Mucosa of gallbladder (tissue), 1 donor: ENCODE measurements at regions not wholly inside any gene's neighbourhood (a gene's known extent, or its start where the extent isn't known, plus 50 kb on each side); places are given as distances from the start of the nearest gene placed in this dataset.

Experiments used
- DNase-seq: peaks from one replicate; pipeline ENCODE4 v3.0.0-alpha.2; 2020; ENCODE audit warnings: low spot score
- donor health status: DM: no; HTN: no; CAD: no.

DNA sequence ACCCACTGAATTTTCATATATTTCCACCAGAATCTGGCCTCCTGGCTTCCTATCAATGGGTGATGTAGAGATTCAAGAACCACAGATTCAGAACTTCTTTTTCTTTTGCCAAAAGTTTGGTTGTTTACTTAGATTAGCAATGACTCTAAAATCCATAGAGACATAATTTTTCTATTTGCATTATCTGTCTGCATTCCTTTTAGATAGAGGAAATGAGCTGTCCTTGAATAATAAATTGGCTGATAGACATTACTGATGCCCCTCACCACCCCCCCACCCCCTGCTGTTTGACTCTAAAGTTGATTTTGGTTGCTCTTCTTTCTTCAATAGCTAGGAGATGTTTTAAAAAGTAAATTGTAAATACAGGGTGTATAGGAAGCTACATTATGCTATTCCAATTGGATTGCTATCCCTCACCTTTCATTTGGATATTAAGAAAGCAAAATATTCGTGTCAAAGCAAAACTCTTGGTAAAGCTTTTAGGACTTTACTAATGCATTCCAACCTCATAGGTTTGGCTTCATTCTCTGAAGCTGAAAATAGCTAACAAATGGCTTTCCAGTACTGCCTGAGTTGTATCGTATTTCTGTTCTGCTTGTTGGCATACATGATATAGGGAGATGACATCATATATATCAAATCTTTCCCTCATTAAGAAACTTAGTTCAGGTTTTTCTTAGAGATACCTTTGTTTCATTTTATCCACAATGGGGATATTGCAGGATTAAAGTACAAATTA lies 606.0 kb downstream of the ARL4A start:
- no peak for DNase-seq

DNA sequence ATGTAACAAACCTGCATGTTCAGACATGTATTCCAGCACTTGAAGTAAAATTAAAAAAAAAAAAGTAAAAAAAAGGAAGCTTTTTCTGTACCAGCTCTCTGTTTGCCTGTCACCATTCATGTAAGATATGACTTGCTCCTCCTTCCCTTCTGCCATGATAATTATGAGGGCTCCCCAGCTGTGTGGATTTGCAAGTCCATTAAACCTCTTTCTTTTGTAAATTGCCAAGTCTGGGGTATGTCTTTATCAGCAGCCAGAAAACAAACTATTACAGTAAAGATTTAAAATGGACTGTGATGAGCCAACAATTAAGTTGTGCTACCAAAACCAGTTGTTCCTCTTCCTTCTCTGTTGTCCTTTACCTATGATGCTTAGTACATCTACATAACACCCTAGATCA lies 619.6 kb downstream of the ARL4A start:
- DNase-seq: no peak

DNA sequence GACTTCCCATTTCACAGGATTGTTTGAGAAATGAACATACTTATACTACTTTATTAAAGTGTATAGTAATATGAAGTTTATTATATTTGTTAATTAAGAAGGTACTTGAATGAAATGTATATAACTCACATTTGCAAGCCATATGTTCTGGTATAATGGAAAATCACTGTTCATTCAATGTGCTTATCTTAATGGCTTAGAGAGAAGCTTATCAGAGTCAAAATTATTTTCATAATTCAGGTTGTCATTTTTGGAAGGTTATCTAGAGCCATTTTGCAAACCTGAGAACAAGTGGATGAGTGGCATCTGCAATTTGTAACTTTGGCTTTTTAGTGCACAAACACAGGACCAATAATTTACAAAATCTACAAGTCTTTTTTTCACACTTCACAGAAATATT lies 621.0 kb downstream of the ARL4A start:
- DNase-seq: no peak

DNA sequence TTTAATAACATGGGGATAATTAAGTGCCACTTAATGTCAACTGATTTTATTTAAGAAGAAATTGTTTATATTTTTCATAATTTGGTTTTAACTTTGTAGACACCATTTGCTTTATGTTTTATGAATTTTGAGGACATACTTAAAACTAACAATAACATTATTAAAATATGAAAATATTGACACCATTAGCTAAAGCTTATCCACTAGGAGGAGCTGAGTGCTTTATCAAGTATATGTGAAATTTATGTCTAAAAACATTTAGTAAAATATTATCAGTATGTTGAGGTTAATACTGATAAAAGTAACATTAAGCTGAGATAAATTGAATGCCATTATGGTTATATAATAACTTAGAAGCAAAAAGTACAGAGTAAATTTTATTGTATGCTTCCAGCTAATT lies 622.1 kb downstream of the ARL4A start:
- DNase-seq: no peak

DNA sequence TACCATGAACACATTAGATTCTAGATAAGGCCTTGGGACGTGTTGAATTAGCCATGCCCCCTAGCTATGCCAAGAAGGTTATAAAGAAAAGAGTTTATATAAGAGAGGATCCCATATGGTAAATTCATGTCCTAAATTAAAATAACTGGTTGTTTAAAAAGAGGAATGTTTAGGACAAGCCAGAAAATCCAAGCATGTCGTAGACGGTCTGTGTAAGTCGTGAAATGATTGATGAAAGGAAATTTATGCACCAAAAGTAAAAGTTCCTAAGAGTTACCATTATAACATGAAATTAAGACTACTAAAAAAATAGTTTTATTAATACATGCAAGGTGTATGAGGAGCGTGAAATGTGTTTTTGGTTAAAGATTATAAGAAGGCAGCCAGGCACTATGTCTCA lies 624.9 kb downstream of the ARL4A start:
- DNase-seq: no peak

DNA sequence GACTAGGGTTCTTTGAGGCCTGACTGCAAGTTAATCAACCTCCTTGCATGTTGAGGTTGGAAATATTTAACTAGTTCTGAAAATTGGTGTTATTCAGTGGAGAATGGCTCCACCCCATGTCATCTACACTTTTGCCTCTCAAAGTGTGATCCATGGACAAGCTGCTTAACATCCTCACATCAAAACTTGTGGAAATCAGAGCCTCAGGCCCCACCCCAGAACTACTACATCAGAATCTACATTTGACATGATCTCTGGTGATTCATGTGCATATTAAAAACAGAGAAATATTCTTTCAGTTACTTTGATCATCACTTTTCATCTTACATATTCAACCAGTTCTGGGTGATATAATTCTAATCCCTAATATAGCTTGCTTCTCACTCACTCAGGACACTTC lies 632.9 kb downstream of the ARL4A start:
- DNase-seq: no peak

DNA sequence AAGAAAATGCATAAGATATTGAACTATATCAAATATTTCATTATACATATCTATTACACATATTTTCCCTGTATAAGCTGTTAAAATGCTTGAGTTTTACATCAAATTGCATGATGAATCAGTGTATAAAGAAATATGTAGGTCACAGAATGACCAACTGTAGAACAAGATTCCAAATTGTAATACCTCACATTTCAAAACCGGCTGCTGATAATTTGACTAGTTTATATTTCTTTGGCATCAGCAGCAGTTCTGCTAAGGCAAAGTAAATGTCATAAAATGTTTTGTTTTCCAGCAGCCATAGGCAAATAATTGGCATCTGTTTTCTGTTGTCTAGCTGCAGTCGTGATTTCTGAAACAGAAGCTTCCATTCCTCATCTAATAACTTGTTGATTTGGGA lies 633.9 kb downstream of the ARL4A start:
- no peak for DNase-seq

DNA sequence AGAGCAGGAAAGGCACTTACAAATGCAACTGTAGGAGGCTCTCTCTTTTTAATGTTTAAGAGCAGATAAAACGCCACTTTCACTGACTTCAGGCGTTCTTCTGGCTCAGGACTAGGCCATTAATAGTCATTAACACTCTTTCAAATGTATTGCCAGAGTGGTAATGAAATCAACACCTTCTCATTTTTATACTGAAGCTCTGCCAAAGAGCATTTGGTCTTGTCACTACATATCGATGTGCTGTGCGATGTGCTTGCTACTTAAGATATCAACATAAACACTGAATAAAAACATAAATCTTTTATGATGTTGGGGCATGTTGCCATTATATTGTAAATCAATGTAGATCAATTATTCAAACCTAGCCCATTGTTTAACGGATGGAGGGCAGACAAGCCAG lies 634.7 kb downstream of the ARL4A start:
- no peak for DNase-seq

DNA sequence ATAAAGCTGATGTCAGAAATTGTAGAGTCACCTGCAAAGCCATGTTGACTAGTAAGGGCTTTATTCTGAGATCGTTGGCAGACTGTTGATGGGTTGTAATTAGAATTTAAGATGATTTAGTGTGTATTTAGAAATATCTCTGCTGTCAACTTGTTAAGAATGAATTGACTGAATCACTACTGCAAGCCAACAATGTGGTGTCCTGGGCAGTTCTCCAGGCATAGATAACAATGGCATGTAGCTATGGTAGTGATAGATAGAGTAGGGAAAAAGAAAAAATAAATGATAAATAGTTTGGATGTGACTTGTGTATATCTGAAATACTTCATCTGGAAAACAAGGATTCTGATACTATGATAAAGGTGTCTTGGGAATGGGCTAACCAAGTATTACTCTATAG lies 640.2 kb downstream of the ARL4A start:
- no peak for DNase-seq

DNA sequence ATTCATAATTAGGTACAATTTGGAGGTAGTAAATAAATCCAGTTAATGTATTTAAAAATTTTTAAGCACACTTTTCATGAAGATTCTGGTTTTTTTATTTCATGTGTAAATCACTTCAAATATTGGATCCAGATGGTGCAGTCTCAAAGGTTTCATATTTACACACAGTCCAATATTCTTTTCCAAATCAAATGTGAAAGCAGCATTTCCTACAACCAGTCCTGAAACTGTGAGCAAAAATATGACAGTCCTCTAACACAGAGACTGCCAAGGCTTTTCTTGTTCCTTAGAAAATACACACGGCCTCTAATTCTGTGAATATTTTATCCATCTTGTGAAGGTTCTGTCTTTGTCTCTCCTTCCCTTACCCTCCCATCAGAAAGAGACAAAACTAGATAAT lies 645.9 kb downstream of the ARL4A start:
- no peak for DNase-seq

DNA sequence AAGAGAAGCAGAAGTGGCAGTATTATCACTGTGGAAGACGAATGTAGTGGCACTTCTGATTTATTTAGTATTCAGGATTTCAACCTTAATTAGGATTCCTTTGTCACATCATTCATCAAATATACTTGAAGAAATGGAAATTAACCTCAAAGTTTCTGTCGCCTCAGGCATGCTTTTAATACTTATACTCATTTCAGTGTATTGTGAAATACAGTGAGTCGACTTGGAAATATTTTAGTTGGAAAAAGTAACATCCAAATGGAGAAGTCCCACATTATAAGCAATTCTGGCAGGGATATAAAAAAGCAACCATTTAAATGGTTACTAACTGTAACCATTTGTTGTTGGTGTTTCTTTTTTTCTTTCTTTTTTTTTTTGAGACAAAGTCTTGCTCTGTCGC lies 648.8 kb downstream of the ARL4A start:
- DNase-seq: no peak

DNA sequence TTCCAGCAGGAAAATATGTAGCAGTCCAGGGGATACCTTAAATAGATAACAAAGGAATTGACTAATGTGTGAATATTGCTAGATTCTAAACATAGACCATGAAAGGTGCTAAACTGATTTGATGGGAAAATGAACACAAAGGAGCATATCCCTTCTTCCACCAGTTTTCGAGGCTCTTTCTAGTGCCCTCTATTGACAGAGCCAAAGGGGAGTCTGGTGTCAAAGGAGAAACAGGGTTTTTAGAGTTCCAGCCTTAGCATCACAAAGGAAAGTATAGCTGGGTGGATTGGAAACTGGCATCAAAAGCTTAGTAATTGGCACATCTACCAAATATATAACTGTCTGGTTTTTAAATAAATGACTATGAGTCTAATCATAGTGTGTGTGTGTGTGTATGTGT lies 636.8 kb downstream of the ETV1 start:
- no peak for DNase-seq

DNA sequence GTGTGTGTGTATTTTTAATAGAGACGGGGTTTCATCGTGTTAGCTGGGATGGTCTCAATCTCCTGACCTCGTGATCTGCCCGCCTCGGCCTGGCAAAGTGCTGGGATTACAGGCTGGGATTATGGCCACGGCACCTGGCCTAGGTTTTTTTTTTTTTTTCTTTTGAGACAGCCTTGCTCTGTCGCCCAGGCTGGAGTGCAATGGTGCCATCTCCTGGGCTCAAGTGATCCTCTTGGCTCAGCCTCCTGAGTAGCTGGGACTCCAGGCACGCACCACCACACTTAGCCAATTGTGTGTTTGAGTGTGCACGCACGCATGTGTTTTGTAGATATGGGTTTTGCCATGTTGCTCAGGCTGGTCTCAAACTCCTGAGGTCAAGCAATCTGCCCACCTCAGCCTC lies 629.8 kb downstream of the ETV1 start:
- no peak for DNase-seq

DNA sequence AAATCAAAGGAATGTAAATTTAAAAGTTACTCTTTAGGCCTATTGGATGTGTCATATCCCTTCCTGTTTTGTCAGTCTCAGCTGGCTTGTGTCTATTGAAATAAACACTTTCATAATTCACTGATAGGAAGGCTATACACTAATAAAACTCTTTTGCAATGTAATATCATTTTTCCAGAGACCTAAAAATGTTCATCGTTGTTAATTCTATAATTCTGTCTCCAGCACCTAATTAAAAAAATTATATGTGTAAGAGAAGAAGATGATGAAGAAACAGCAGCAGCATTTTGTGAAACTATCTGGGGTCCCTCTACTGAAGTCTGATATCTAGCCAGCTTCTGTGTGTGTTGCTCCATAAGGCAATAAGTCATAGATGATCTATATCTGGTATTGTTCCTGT lies 602.7 kb downstream of the ETV1 start:
- DNase-seq: no peak

DNA sequence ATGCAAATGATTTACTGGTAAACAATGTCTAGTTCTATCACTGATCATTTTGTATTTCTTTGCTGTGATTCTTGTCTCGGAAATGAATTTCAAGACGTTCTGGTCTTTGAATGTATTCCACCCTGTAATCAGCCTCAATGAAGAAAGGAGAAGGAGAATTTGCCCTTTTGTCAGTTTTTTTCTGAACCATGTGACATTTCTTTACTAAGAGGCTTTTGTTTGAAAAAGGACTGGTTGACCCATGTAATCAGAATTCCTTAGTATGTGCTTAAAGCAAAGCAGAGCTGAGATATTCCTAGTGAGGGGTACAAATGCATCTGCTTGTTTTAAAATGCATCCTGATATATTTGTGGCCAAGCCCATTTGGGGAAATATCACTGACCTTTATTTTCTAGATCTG lies 581.6 kb downstream of the ETV1 start:
- no peak for DNase-seq

DNA sequence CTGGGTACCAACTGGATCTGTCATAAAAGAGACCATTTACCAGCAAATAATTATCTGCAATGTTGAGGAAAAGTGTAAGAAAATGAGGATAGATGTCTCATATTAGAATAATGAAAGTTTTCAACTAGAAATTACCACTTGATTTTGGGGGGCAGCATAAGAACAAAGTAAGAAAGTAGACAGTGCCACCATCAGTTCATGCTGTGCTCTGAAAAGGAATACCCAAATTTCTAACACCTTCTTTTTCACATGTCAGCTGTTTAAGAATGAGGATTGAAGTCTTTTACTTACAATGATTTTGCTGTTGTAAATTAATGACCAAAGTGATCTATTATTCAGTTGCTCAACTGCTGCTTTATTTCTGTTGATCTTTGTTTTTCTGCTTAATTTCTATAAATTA lies 578.3 kb downstream of the ETV1 start:
- DNase-seq: no peak

DNA sequence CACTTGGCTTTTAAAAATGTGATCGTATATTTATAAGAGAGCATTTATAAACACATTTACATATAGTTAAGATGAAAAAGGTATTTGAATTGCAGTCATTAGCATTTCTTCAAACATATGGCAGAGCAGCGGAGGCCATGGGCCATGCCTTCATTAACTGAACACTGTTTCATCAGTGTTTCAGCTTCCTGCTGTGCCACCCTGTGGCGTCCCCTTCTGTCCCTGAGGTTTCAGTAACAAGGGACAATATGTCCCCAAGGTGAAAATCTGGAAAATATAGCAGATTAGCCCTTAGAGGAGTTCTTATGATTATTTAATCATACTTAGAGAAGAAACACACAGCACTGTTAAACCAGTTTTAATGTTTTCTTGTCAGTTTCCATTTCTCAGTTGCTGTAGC lies 577.8 kb downstream of the ETV1 start:
- DNase-seq: no peak

DNA sequence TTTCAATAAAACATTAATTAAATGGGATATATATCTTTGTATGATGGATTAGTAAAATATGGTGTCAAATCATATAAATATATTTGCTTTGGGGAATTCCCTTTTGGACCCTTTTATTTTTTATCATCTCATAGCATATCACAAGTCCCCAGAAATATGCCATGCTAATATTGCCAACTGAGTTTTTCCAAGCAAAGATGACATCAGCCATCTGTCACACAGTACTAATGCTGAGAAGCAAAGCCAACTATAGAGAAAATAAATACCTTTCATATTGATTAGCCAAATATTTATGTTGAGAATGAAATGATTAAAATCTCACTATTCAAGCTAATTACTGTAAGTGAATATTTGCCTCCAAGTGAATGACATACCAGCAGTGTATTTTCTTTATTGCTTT lies 575.3 kb downstream of the ETV1 start:
- DNase-seq: no peak

DNA sequence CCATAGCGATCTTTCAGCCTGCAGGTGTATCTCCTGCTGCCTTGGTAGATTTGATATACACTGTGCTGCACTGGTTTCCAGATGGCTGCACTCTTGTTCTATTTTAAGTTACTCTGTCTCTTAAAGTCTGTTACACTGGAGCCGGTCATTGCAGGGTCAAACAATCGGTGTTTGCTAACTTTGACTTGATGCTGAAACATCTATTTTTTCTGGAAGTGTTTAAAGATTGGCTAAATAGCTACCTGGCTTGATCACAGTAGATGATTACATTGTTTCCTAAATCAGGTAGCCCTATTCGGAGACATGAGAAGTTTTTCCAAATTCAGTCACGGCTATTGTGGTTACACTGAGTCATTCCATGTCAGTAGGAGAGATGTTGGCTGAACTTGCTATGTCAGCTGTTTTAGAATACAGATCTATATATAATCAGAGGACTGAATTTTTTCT lies 574.8 kb downstream of the ETV1 start:
- no peak for DNase-seq

DNA sequence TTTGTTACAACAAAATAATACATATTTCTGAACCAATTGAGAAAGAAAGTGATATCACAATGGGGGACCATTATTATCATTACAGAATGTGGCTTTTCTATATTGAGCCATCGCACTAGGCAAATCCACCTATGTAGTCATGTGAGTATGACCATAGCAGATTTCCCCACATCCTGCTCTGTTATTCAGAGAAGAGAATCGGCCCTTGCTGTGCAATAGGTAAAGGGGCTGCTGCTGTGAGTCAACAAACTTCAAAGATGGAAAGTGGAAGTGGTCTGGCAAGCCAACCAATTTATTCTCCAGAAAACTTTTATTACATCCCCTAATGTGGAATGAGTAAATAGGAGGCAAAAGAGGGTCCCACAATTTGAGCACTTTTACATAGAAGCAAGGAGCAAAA lies 573.4 kb downstream of the ETV1 start:
- no peak for DNase-seq

DNA sequence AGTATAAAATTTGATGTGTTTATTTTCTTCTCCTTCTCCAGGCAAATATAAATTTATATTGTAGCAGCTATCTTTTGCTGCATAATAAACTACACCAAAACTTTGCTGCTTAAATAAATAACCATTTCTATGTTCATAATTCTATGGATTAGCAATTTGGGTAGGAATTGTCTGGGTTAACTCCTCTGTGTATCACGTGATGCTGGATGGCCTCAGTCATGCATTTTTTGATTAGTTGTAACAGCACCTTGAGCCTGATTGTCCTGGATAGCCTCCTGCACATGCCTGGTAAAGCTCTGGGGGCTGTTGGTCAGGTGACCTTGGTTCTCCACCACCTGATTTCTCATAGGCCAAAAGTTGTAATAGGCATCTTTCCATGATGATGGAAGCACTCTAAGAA lies 572.9 kb downstream of the ETV1 start:
- no peak for DNase-seq

DNA sequence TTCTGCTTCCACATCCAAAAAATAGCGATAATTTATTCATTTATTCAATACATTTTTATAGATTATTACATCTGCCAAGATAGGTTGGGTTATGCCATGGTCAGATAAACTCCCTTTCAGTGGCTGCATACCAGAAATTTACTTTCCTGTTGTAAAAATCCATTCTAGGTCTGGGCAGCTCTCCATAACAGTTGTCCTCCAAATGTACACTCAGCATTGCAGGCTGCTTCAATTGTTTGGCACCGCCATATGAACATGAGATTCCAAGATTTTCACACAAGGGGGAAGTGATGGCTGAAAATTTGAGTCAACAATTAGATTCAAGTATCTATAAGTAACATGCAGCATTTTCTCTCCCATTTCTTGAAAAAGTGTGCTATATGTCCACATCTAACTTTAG lies 568.7 kb downstream of the ETV1 start:
- no peak for DNase-seq

DNA sequence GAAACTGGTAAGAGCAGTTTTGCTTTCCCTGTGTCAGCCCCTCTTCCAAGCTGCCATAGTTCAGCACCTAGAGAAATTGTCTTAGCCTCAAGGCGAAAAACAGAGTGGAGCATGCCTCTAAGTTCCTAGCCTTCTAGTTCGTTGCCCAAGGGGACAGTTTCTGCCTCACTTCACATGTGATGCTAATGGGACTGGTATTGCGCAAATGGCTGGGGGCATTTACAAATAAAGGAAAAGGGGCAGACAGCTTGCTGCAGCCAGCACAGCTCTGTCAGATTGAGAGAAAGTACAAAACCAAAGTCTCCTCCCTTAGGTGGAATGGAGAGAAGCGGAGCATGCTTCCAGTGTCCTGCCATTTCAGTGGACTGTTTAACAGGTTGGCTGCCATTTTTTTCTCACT lies 567.7 kb downstream of the ETV1 start:
- no peak for DNase-seq

DNA sequence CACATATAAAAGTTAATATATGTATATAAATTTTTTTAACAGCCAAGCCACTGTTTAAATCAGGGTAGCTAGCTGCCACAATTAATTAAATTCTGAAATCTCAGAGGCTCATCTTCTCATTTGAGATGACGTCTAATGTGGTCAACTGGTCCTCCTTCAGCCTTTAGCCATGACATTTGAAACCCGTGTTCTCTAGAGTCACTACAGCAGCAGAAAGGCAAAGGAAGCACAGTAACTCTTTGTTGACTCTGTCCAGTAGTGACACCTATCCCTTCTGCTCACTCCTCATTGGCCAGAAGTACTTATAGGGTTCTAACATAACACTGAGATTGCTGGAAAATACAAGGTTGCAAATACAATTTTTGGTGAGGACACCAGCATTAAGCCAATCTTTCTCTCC lies 555.5 kb downstream of the ETV1 start:
- no peak for DNase-seq

DNA sequence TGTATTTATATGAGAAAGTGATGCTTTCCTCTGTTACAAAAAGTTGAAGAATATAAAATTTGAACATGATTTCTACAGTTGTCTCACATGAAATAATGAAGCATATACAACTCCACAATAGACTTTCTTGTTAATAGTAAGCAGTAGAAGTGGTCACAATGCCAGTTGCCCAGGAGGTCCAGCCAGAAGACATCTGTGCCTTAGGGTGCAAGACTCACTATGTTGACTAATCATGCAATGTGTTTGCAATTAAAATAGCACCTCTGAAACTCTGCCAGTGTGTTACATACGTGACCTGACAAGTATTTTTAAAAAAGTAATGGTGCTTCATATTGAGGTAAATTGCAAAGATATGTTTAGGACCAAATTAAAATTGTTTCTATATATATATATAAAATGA lies 547.2 kb downstream of the ETV1 start:
- no peak for DNase-seq
